K562 (cell line): ENCODE measurements at regions not wholly inside any gene's neighbourhood (a gene's known extent, or its start where the extent isn't known, plus 50 kb on each side); places are given as distances from the start of the nearest gene placed in this dataset.

ENCODE experiments used
- ATAC-seq: fragments of 200-7000 bp; cut with Tn5 transposase; 3 replicates; pipeline ENCODE4 v1.9.1; 2020; ENCODE audit warnings: moderate library complexity
- BruUV-seq: library from RNA; stranded (reverse); fragments of 400-500 nt; replicated peaks from 2 replicates; lab custom pipeline; 2021; lab: Mats Ljungman, UMichigan
- CTCF ChIA-PET: fragments of 300-600 bp; formaldehyde crosslinking; extraction: SDS; loops from one replicate; lab custom pipeline; 2021; ENCODE audit warnings: low intra/inter-chr PET ratio; lab: Yijun Ruan, JAX
- POLR2A ChIA-PET: fragments of 300-600, 350-650 bp; sonication (Branson Sonifier 250); formaldehyde crosslinking; extraction: SDS; loops from one replicate; lab custom pipeline; 2021; ENCODE audit warnings: antibody characterized with exemption, inconsistent platforms; lab: Yijun Ruan, JAX
- DNase-seq, 4 experiments: peaks; one replicate each; pipeline versions ENCODE4 v3.0.0 to v3.0.0-alpha.2; 2011 to 2018; ENCODE audit warnings: low spot score in 3 of 4, mixed read lengths in 3 of 4; ENCODE audit errors: extremely low read depth in 1 of 4
- FAIRE-seq: peaks from 2 replicates; lab custom pipeline; 2011; peaks lifted over from hg19 to GRCh38; lab: Jason Lieb, UNC
- H2AFZ ChIP-seq: 2 replicates; pipeline ENCODE4 v1.6.0; 2011; ENCODE audit warnings: low read depth, low read length, control low read depth, inconsistent platforms
- H3K27ac ChIP-seq: fragments of 200-600 bp; 3 replicates; pipeline ENCODE4 v1.8.0; 2011; ENCODE audit warnings: low read depth, mild to moderate bottlenecking, control low read depth, inconsistent platforms, low read length, moderate library complexity, mixed read lengths; ENCODE audit errors: extremely low read depth
- H3K27me3 ChIP-seq, 2 experiments: fragments of 300-600 bp in 1 of 2; 2 replicates in 1 of 2; 3 replicates in 1 of 2; pipeline versions ENCODE4 v1.6.0 to v1.8.0; 2011; ENCODE audit warnings: inconsistent platforms in 2 of 2, low read length in 2 of 2, mild to moderate bottlenecking in 1 of 2, mixed read lengths in 1 of 2, moderate library complexity in 1 of 2; ENCODE audit not compliant: control insufficient read depth in 2 of 2, insufficient read depth in 2 of 2
- H3K36me3 ChIP-seq: fragments of 300-600 bp; 3 replicates; pipeline ENCODE4 v1.8.0; 2011; ENCODE audit warnings: mild to moderate bottlenecking, low read length, inconsistent platforms; ENCODE audit not compliant: control insufficient read depth, insufficient read depth
- H3K4me1 ChIP-seq, 2 experiments: fragments of 200-600 bp in 1 of 2; replicated peaks in 1 of 2; 2 replicates in 1 of 2; 3 replicates in 1 of 2; pipeline versions ENCODE4 v1.5.1 to v1.8.0; 2011; ENCODE audit warnings: inconsistent platforms in 2 of 2, low read length in 2 of 2, mild to moderate bottlenecking in 1 of 2, mixed read lengths in 1 of 2, moderate library complexity in 1 of 2; ENCODE audit not compliant: control insufficient read depth in 2 of 2, insufficient read depth in 2 of 2
- H3K4me2 ChIP-seq: 2 replicates; pipeline ENCODE4 v1.6.1; 2011; ENCODE audit warnings: low read length, control low read depth, inconsistent platforms, mixed read lengths; ENCODE audit not compliant: insufficient read depth
- H3K4me3 ChIP-seq: fragments of 200-600 bp; sonication (generic), shearing (Covaris generic); 2 replicates; pipeline ENCODE4 v1.5.1; 2016; ENCODE audit warnings: control low read depth, inconsistent platforms
- H3K79me2 ChIP-seq: fragments of 200-600 bp; 3 replicates; pipeline ENCODE4 v1.8.0; 2011; ENCODE audit warnings: low read length, inconsistent platforms; ENCODE audit not compliant: control insufficient read depth, insufficient read depth
- H3K9ac ChIP-seq, 2 experiments: 2 replicates each; pipeline versions ENCODE4 v1.6.0 to v1.6.1; 2011; ENCODE audit warnings: low read depth in 2 of 2, low read length in 2 of 2, control low read depth in 1 of 2, inconsistent platforms in 1 of 2, mild to moderate bottlenecking in 1 of 2, mixed read lengths in 1 of 2; ENCODE audit not compliant: insufficient read depth in 1 of 2
- H3K9me1 ChIP-seq: one replicate; pipeline ENCODE4 v1.6.0; 2011; ENCODE audit warnings: inconsistent platforms, mild to moderate bottlenecking, low read length, moderate library complexity; ENCODE audit not compliant: control insufficient read depth, insufficient read depth
- H3K9me3 ChIP-seq: replicated peaks from 2 replicates; pipeline ENCODE4 v1.5.1; 2011; ENCODE audit warnings: low read depth, low read length, inconsistent platforms; ENCODE audit not compliant: control insufficient read depth, insufficient read depth
- H4K20me1 ChIP-seq: replicated peaks from 2 replicates; pipeline ENCODE4 v1.6.1; 2011; ENCODE audit warnings: low read length, inconsistent platforms, mixed read lengths; ENCODE audit not compliant: control insufficient read depth, insufficient read depth
- CHD1 ChIP-seq: fragments of 200-600 bp; sonication (generic); IDR thresholded peaks from one replicate; pipeline ENCODE4 v1.6.1; 2012; ENCODE audit warnings: mild to moderate bottlenecking, moderate library complexity, low read length, inconsistent platforms
- HDAC8 ChIP-seq: fragments of 450-650 bp; IDR thresholded peaks from 2 replicates; pipeline ENCODE4 v1.6.1; 2016; ENCODE audit warnings: mild to moderate bottlenecking, missing genetic modification characterization, moderate library complexity, missing compliant biosample characterization
- JUNB ChIP-seq: fragments of 450-650 bp; formaldehyde crosslinking; conservative IDR thresholded peaks from 2 replicates; pipeline ENCODE4 v1.4.0; 2020; ENCODE audit warnings: mild to moderate bottlenecking
- NRF1 ChIP-seq, 2 experiments: fragments of 450-650 bp; IDR thresholded peaks in 1 of 2; conservative IDR thresholded peaks in 1 of 2; 2 replicates each; pipeline ENCODE4 v1.6.1; 2014; ENCODE audit warnings: mild to moderate bottlenecking in 2 of 2
- RB1 ChIP-seq: fragments of 450-650 bp; IDR thresholded peaks from 2 replicates; pipeline ENCODE4 v1.6.1; 2017; ENCODE audit warnings: low read depth, mild to moderate bottlenecking
- RBBP5 ChIP-seq: fragments of 200-600 bp; sonication (generic); IDR thresholded peaks from 2 replicates; pipeline ENCODE4 v1.6.1; 2012; ENCODE audit warnings: borderline replicate concordance, mild to moderate bottlenecking, low read length, control low read depth, inconsistent platforms; ENCODE audit not compliant: insufficient read depth, poor library complexity, severe bottlenecking
- STAT5B ChIP-seq: fragments of 250-450 bp; sonication (Bioruptor Pico); IDR thresholded peaks from 2 replicates; pipeline ENCODE4 v1.8.0; 2021; ENCODE audit warnings: mild to moderate bottlenecking, inconsistent platforms
- TEAD4 ChIP-seq, 2 experiments: sonication (generic) in 1 of 2; formaldehyde crosslinking in 1 of 2; IDR thresholded peaks; 2 replicates each; pipeline versions ENCODE4 v1.6.1 to v1.8.0; 2012 to 2022; ENCODE audit warnings: borderline replicate concordance in 1 of 2, inconsistent platforms in 1 of 2, low read length in 1 of 2, mild to moderate bottlenecking in 1 of 2, missing genetic modification reagents in 1 of 2
- XRCC4 ChIP-seq: IDR thresholded peaks from one replicate; pipeline ENCODE4 v1.6.1; 2011; ENCODE audit not compliant: insufficient read depth, insufficient read length; ENCODE audit errors: extremely low read depth
- ZBTB1 ChIP-seq: sonication (generic); formaldehyde crosslinking; IDR thresholded peaks from 2 replicates; pipeline ENCODE4 v1.8.1; 2023; ENCODE audit warnings: missing genetic modification reagents, low read depth, mild to moderate bottlenecking, borderline replicate concordance
- ZBTB7A ChIP-seq: IDR thresholded peaks from 2 replicates; pipeline ENCODE4 v1.6.1; 2011; ENCODE audit warnings: low read depth, mild to moderate bottlenecking, low read length, moderate library complexity, borderline replicate concordance; ENCODE audit not compliant: control insufficient read depth
- ZNF134 ChIP-seq: fragments of 250-450 bp; sonication (Bioruptor Pico); conservative IDR thresholded peaks from 2 replicates; pipeline ENCODE4 v1.4.0; 2020
- WGBS: fragments of 100-300 bp; shearing (Covaris generic); methylation state at CpG from one replicate; pipeline ENCODE4 v1.1.6; 2016; ENCODE audit warnings: low coverage, mixed read lengths; ENCODE audit not compliant: insufficient coverage; ENCODE audit errors: missing lambda C conversion rate; 5-methylcytosine and 5-hydroxymethylcytosine counted together
- in situ Hi-C: fragments of 300-500 bp; cut with MboI; formaldehyde crosslinking; loops from 4 replicates; pipeline ENCODE4 v1.15.0; 2018; ENCODE audit warnings: inconsistent platforms, mixed read lengths
- intact Hi-C: fragments of 100-400 bp; cut with micrococcal nuclease; formaldehyde crosslinking; loops from 2 replicates; pipeline ENCODE4 v1.14.2; 2022
- TF ChIP-seq, protein P1 (sequence below): IDR thresholded peaks from 2 replicates; pipeline ENCODE4 v1.6.1; 2011; ENCODE audit not compliant: insufficient read length; ENCODE audit errors: extremely low read depth
- TF ChIP-seq, protein P2 (sequence below): sonication (generic); formaldehyde crosslinking; IDR thresholded peaks from 2 replicates; pipeline ENCODE4 v1.5.0; 2020; ENCODE audit warnings: missing genetic modification reagents

DNA sequence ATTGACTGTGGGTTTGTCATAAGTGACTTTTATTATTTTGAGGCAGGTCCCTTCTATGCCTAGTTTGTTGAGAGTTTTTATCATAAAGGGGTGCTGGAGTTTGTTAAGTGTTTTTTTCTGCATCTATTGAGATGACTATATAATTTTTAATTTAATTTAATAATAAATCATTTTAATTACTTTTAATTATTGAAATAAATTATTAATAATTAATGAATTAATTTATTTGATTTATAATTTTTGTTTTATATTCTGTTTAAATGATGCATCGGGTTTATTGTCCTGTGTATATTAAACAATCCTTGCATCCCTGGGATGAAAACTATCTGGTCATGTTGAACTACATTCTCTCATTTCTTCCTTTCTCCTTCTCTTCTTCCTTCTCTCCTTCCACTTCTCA is 1352.2 kb upstream of the PRR20A start:
- no peak overlapping the region for H3K27ac ChIP-seq
- CTCF ChIA-PET: no interaction called here
- 0% methylated on average over 1 of the region's 1 CpG for WGBS
- no peak for FAIRE-seq
- H3K79me2 ChIP-seq: no peaks in the 10 kb centered on the region
- no peak for DNase-seq
- no peaks in the 10 kb centered on the region for H3K36me3 ChIP-seq
- intact Hi-C loops: no loop called here
- in situ Hi-C loops: no loop called here
- H3K4me1 ChIP-seq: no peaks in the 10 kb centered on the region
- POLR2A ChIA-PET: no interaction called here
- ATAC-seq: no peak
- TF ChIP-seq RBBP5: no peak
- TF ChIP-seq, protein P1, sequence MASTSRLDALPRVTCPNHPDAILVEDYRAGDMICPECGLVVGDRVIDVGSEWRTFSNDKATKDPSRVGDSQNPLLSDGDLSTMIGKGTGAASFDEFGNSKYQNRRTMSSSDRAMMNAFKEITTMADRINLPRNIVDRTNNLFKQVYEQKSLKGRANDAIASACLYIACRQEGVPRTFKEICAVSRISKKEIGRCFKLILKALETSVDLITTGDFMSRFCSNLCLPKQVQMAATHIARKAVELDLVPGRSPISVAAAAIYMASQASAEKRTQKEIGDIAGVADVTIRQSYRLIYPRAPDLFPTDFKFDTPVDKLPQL: no peak
- TF ChIP-seq, all 486 proteins: peak for 0
- H3K9ac ChIP-seq: no peak overlapping the region
- H3K4me3 ChIP-seq: no peak overlapping the region
- BruUV-seq: no TSS peak
- no peaks in the 10 kb centered on the region for H4K20me1 ChIP-seq
- H3K27me3 ChIP-seq: no peaks in the 10 kb centered on the region
- no peaks in the 10 kb centered on the region for H3K9me3 ChIP-seq
- H3K4me2 ChIP-seq: no peak overlapping the region
- no peak overlapping the region for H2AFZ ChIP-seq
- no peaks in the 10 kb centered on the region for H3K9me1 ChIP-seq

DNA sequence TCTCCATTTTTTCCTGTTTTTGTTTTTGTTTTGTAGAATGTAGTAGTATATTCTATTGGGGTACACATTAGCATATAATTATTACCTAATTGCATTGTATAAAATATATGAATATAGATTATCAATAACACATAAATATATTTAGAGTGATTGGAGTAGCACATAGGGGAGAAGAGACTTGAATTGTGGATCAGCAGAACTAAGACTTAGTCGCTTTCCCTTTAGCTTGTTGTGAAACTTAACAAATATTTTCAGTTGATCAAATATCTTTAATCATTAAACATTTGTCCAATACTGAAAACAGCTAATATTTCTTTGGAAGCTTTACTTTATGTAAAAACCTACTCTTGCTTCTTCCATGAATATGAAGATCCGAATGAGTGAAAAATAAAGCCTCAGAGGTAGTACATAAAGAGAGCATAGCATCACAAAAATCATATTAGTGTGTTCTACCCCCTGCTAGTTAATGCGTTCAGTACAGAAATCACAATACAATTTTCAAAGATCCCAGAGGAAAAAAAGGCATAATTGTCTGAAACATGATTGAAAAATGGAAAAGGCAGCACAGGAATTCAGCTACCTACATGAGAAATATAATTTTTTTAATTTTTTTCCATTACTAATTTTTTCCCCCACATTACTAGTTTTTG is 1348.0 kb upstream of the PRR20A start:
- intact Hi-C loops: no loop called here
- no peak for DNase-seq
- ATAC-seq: no peak
- Histone ChIP-seq H2AFZ (no peak overlapping the region), H3K4me2 (no peak overlapping the region), H3K9me3 (no peaks in the 10 kb centered on the region), H3K27ac (no peak overlapping the region), H3K4me1 (no peaks in the 10 kb centered on the region), H3K79me2 (no peaks in the 10 kb centered on the region), H3K9me1 (no peaks in the 10 kb centered on the region), H3K4me3 (no peak overlapping the region), H4K20me1 (no peaks in the 10 kb centered on the region), H3K27me3 (no peaks in the 10 kb centered on the region), H3K9ac (no peak overlapping the region), H3K36me3 (no peaks in the 10 kb centered on the region)
- POLR2A ChIA-PET: no interaction called here
- FAIRE-seq: no peak
- 0% methylated on average over 3 of the region's 3 CpGs for WGBS
- no TSS peak for BruUV-seq
- in situ Hi-C loops: no loop called here
- CTCF ChIA-PET: no interaction called here
- TF ChIP-seq TEAD4 (IDR thresholded peaks at IDR 0.05; ENCODE audit: low read length) (no peak), TEAD4 (CRISPR knock-in tag; IDR thresholded peaks at IDR 0.05; ENCODE audit: borderline replicate concordance) (no peak), NRF1 (conservative IDR thresholded peaks at IDR 0.05 in 1 of 2, IDR thresholded peaks at IDR 0.05 in 1 of 2) (no peak), ZBTB1 (CRISPR knock-in tag) (no peak), HDAC8 (tag) (no peak), RB1 (no peak), ZBTB7A (no peak), CHD1 (no peak), ZNF134 (no peak), XRCC4 (no peak), STAT5B (CRISPR knock-in tag) (no peak), JUNB (CRISPR knock-in tag) (no peak)
- TF ChIP-seq, protein P2, sequence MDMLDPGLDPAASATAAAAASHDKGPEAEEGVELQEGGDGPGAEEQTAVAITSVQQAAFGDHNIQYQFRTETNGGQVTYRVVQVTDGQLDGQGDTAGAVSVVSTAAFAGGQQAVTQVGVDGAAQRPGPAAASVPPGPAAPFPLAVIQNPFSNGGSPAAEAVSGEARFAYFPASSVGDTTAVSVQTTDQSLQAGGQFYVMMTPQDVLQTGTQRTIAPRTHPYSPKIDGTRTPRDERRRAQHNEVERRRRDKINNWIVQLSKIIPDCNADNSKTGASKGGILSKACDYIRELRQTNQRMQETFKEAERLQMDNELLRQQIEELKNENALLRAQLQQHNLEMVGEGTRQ: no peak
